ENCODE measurements at regions not wholly inside any gene's neighbourhood (a gene's known extent, or its start where the extent isn't known, plus 50 kb on each side); places are given as distances from the start of the nearest gene placed in this dataset.

DNA sequence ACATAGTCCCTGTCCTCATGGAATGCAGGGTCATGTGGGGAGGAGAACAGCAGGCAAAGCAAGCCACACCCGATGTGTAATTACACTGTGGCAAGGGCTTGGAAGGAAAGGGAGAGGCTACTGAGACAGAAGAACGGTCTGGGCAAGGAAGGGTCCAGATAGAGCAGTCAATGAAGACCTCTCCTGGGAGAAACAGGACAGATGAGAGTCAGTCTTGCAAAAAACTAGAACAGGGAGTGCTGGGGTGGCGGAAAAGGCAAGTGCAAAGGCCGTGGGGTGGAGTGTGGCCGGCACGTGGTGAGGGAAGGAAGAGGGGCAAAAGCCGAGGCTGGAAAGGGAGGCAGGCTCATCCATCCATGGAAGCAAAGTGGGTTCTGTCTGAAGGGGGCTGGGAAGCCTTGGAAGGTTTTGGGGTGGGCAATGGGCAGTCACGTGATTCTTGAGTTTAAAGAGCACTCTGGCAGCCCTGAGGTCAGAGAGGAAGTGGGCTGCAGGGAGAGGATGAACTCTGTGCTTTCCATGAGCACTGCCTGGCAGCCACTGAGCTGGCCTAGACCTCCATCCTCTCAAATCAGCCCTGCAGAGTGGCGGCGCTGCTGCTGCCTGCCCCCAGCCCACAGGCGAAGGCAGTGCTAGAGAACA, 182.2 kb downstream of the INHBB start (continued):
- TF ChIP-seq ZNF761 (CRISPR knock-in tag; conservative IDR thresholded peaks at IDR 0.05): peak; percentile 87; the same call in 1 of the 2 replicates
- TF ChIP-seq MBD4 (IDR thresholded peaks at IDR 0.05; ENCODE audit: borderline replicate concordance, low read length): no peak
- TF ChIP-seq MAFF (IDR thresholded peaks at IDR 0.05; ENCODE audit: low read depth, low read length): no peak
- peak; percentile 92 for TF ChIP-seq ZMYM3 (CRISPR knock-in tag; IDR thresholded peaks at IDR 0.05)
- no peak for TF ChIP-seq ZNF224 (CRISPR knock-in tag; IDR thresholded peaks at IDR 0.05)
- TF ChIP-seq, protein P1, sequence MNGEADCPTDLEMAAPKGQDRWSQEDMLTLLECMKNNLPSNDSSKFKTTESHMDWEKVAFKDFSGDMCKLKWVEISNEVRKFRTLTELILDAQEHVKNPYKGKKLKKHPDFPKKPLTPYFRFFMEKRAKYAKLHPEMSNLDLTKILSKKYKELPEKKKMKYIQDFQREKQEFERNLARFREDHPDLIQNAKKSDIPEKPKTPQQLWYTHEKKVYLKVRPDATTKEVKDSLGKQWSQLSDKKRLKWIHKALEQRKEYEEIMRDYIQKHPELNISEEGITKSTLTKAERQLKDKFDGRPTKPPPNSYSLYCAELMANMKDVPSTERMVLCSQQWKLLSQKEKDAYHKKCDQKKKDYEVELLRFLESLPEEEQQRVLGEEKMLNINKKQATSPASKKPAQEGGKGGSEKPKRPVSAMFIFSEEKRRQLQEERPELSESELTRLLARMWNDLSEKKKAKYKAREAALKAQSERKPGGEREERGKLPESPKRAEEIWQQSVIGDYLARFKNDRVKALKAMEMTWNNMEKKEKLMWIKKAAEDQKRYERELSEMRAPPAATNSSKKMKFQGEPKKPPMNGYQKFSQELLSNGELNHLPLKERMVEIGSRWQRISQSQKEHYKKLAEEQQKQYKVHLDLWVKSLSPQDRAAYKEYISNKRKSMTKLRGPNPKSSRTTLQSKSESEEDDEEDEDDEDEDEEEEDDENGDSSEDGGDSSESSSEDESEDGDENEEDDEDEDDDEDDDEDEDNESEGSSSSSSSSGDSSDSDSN (CRISPR knock-in tag; IDR thresholded peaks at IDR 0.05): 0 out of 2 replicates have a peak, but pooled peaks have one; percentile 9
- TF ChIP-seq ZNF883 (CRISPR knock-in tag; IDR thresholded peaks at IDR 0.05; ENCODE audit: not compliant biosample characterization): peak; percentile 92
- TF ChIP-seq SCMH1 (CRISPR knock-in tag; IDR thresholded peaks at IDR 0.05; ENCODE audit: borderline replicate concordance): no peak
- TF ChIP-seq ARHGAP35 (CRISPR knock-in tag; IDR thresholded peaks at IDR 0.05; ENCODE audit: borderline replicate concordance): peak; percentile 94
- TF ChIP-seq FOXO1 (CRISPR knock-in tag; IDR thresholded peaks at IDR 0.05): no peak
- TF ChIP-seq NR2C2 (CRISPR knock-in tag; IDR thresholded peaks at IDR 0.05; ENCODE audit: borderline replicate concordance): peak; percentile 63
- TF ChIP-seq, protein P2, sequence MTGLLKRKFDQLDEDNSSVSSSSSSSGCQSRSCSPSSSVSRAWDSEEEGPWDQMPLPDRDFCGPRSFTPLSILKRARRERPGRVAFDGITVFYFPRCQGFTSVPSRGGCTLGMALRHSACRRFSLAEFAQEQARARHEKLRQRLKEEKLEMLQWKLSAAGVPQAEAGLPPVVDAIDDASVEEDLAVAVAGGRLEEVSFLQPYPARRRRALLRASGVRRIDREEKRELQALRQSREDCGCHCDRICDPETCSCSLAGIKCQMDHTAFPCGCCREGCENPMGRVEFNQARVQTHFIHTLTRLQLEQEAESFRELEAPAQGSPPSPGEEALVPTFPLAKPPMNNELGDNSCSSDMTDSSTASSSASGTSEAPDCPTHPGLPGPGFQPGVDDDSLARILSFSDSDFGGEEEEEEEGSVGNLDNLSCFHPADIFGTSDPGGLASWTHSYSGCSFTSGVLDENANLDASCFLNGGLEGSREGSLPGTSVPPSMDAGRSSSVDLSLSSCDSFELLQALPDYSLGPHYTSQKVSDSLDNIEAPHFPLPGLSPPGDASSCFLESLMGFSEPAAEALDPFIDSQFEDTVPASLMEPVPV (CRISPR knock-in tag; IDR thresholded peaks at IDR 0.05): peak; percentile 78; the same call in 1 of the 2 replicates
- TF ChIP-seq, protein P3, sequence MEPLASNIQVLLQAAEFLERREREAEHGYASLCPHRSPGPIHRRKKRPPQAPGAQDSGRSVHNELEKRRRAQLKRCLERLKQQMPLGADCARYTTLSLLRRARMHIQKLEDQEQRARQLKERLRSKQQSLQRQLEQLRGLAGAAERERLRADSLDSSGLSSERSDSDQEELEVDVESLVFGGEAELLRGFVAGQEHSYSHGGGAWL (CRISPR knock-in tag; IDR thresholded peaks at IDR 0.05): peak; percentile 79; the same call in 1 of the 2 replicates
- TF ChIP-seq, protein P4, sequence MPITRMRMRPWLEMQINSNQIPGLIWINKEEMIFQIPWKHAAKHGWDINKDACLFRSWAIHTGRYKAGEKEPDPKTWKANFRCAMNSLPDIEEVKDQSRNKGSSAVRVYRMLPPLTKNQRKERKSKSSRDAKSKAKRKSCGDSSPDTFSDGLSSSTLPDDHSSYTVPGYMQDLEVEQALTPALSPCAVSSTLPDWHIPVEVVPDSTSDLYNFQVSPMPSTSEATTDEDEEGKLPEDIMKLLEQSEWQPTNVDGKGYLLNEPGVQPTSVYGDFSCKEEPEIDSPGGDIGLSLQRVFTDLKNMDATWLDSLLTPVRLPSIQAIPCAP (CRISPR knock-in tag; IDR thresholded peaks at IDR 0.05; ENCODE audit: low read depth): no peak
- TF ChIP-seq, protein P5, sequence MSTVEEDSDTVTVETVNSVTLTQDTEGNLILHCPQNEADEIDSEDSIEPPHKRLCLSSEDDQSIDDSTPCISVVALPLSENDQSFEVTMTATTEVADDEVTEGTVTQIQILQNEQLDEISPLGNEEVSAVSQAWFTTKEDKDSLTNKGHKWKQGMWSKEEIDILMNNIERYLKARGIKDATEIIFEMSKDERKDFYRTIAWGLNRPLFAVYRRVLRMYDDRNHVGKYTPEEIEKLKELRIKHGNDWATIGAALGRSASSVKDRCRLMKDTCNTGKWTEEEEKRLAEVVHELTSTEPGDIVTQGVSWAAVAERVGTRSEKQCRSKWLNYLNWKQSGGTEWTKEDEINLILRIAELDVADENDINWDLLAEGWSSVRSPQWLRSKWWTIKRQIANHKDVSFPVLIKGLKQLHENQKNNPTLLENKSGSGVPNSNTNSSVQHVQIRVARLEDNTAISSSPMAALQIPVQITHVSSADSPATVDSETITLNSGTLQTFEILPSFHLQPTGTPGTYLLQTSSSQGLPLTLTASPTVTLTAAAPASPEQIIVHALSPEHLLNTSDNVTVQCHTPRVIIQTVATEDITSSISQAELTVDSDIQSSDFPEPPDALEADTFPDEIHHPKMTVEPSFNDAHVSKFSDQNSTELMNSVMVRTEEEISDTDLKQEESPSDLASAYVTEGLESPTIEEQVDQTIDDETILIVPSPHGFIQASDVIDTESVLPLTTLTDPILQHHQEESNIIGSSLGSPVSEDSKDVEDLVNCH (CRISPR knock-in tag; IDR thresholded peaks at IDR 0.05): peak; percentile 89; the same call in 1 of the 2 replicates
- peak; percentile 74; the same call in 1 of the 2 replicates for TF ChIP-seq ZNF3 (CRISPR knock-in tag; IDR thresholded peaks at IDR 0.05)
- 0 out of 2 replicates have a peak, but pooled peaks have one; percentile 53 for TF ChIP-seq CHCHD3 (CRISPR knock-in tag; IDR thresholded peaks at IDR 0.05)
- 0 out of 2 replicates have a peak, but pooled peaks have one; percentile 56 for TF ChIP-seq ZNF598 (CRISPR knock-in tag; IDR thresholded peaks at IDR 0.05; ENCODE audit: borderline replicate concordance)
- TF ChIP-seq, protein P6, sequence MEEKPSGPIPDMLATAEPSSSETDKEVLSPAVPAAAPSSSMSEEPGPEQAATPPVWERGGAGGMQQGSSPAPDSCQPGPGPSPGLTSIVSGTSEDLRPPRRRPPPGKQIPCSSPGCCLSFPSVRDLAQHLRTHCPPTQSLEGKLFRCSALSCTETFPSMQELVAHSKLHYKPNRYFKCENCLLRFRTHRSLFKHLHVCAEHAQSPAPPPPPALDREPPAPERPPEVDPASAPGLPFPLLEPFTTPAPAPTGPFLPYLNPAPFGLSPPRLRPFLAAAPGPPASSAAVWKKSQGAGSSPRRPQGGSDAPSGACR (CRISPR knock-in tag; IDR thresholded peaks at IDR 0.05): peak; percentile 53; the same call in 1 of the 2 replicates
